OCI-LY3 (cell line): ENCODE measurements at regions not wholly inside any gene's neighbourhood (a gene's known extent, or its start where the extent isn't known, plus 50 kb on each side); places are given as distances from the start of the nearest gene placed in this dataset.

Experiments used
- H2AFZ ChIP-seq: fragments of 200-600, 300-600 bp; shearing (Covaris generic); 2 replicates; pipeline ENCODE4 v1.6.0; 2014; ENCODE audit warnings: antibody characterized with exemption, low read depth, low read length
- H3K27ac ChIP-seq: fragments of 200-600, 300-600 bp; sonication (generic); 2 replicates; pipeline ENCODE4 v1.5.1; 2014; ENCODE audit warnings: mild to moderate bottlenecking, low read length, moderate library complexity, mixed read lengths
- H3K27me3 ChIP-seq: fragments of 200-600, 300-600 bp; sonication (generic); 2 replicates; pipeline ENCODE4 v1.6.1; 2014; ENCODE audit warnings: low read depth, low read length, mixed read lengths
- H3K36me3 ChIP-seq: fragments of 200-600, 300-600 bp; sonication (generic); replicated peaks from 2 replicates; pipeline ENCODE3; 2014; ENCODE audit warnings: low read depth, low read length, mixed read lengths
- H3K4me1 ChIP-seq: fragments of 300-600, 200-600 bp; sonication (generic); 2 replicates; pipeline ENCODE4 v1.6.1; 2014; ENCODE audit warnings: low read length, mixed read lengths
- H3K4me2 ChIP-seq: fragments of 200-600, 300-600 bp; sonication (generic); 2 replicates; pipeline ENCODE4 v1.6.1; 2014; ENCODE audit warnings: low read length, mixed read lengths
- H3K4me3 ChIP-seq: fragments of 300-600, 200-600 bp; sonication (generic); 2 replicates; pipeline ENCODE4 v1.5.1; 2014; ENCODE audit warnings: antibody characterized with exemption, mild to moderate bottlenecking, low read length, moderate library complexity
- H3K79me2 ChIP-seq: fragments of 300-600, 200-600 bp; shearing (Covaris generic); 2 replicates; pipeline ENCODE4 v1.6.1; 2014; ENCODE audit warnings: mild to moderate bottlenecking, low read length, mixed read lengths
- H3K9ac ChIP-seq: fragments of 300-600, 200-600 bp; shearing (Covaris generic); 2 replicates; pipeline ENCODE4 v1.6.0; 2014; ENCODE audit warnings: mild to moderate bottlenecking, low read length, moderate library complexity
- H3K9me3 ChIP-seq: fragments of 200-600, 300-600 bp; shearing (Covaris generic); 2 replicates; pipeline ENCODE4 v1.6.1; 2014; ENCODE audit warnings: low read length, mixed read lengths; ENCODE audit not compliant: insufficient read depth
- H4K20me1 ChIP-seq: fragments of 200-600, 300-600 bp; sonication (generic); 2 replicates; pipeline ENCODE4 v1.6.1; 2016; ENCODE audit warnings: low read length, mixed read lengths; ENCODE audit not compliant: insufficient read depth
- CTCF ChIP-seq: fragments of 200-600, 300-600 bp; sonication (generic); IDR thresholded peaks from 2 replicates; pipeline ENCODE4 v1.5.1; 2014; ENCODE audit warnings: antibody characterized with exemption, low read length, low read depth
- EZH2phosphoT487 ChIP-seq: fragments of 200-600 bp; shearing (Covaris generic); IDR thresholded peaks from 2 replicates; pipeline ENCODE4 v1.6.1; 2018; ENCODE audit warnings: antibody characterized with exemption, mixed run types, low read depth

GRCh38 chr3:159887911-159888310, 100.7 kb upstream of the IL12A start:
- H3K27me3 ChIP-seq: no peaks in the 10 kb centered on the region
- no peak overlapping the region for H3K4me2 ChIP-seq
- no peak overlapping the region for H2AFZ ChIP-seq
- no peak overlapping the region for H3K4me3 ChIP-seq
- no peak overlapping the region for H3K27ac ChIP-seq
- no peaks in the 10 kb centered on the region for H3K36me3 ChIP-seq
- no peak overlapping the region for H3K9ac ChIP-seq
- H3K4me1 ChIP-seq: peaks cover 36% of the 10 kb centered on the region
- H3K9me3 ChIP-seq: no peaks in the 10 kb centered on the region
- no peak for TF ChIP-seq CTCF
- no peak for TF ChIP-seq EZH2phosphoT487
- H4K20me1 ChIP-seq: no peaks in the 10 kb centered on the region
- H3K79me2 ChIP-seq: no peaks in the 10 kb centered on the region

- H3K9ac ChIP-seq: no peak overlapping the region
- no peak overlapping the region for H3K27ac ChIP-seq
- H3K4me3 ChIP-seq: no peak overlapping the region
- TF ChIP-seq EZH2phosphoT487 (no peak), CTCF (no peak)
- no peaks in the 10 kb centered on the region for H3K4me1 ChIP-seq
- no peaks in the 10 kb centered on the region for H3K9me3 ChIP-seq
- H4K20me1 ChIP-seq: no peaks in the 10 kb centered on the region
- H2AFZ ChIP-seq: no peak overlapping the region
- no peak overlapping the region for H3K4me2 ChIP-seq
- H3K36me3 ChIP-seq: no peaks in the 10 kb centered on the region
- no peaks in the 10 kb centered on the region for H3K27me3 ChIP-seq
- no peaks in the 10 kb centered on the region for H3K79me2 ChIP-seq
Observed at GRCh38 chr3:159892171-159892795, 96.4 kb upstream of the IL12A start.

- Histone ChIP-seq H3K4me1 (no peaks in the 10 kb centered on the region), H3K27ac (no peak overlapping the region), H3K9ac (no peak overlapping the region), H3K36me3 (no peaks in the 10 kb centered on the region), H3K4me3 (no peak overlapping the region), H3K9me3 (no peaks in the 10 kb centered on the region), H2AFZ (no peak overlapping the region), H3K4me2 (no peak overlapping the region), H3K79me2 (no peaks in the 10 kb centered on the region), H4K20me1 (no peaks in the 10 kb centered on the region), H3K27me3 (no peaks in the 10 kb centered on the region)
- TF ChIP-seq EZH2phosphoT487 (no peak), CTCF (no peak)
Observed at GRCh38 chr3:159892801-159893200, 95.8 kb upstream of the IL12A start.

GRCh38 chr3:159894386-159894785, 94.2 kb upstream of the IL12A start:
- H3K27me3 ChIP-seq: no peaks in the 10 kb centered on the region
- no peak overlapping the region for H2AFZ ChIP-seq
- no peaks in the 10 kb centered on the region for H3K36me3 ChIP-seq
- no peak overlapping the region for H3K27ac ChIP-seq
- no peaks in the 10 kb centered on the region for H3K9me3 ChIP-seq
- H3K4me2 ChIP-seq: no peak overlapping the region
- no peaks in the 10 kb centered on the region for H4K20me1 ChIP-seq
- H3K4me3 ChIP-seq: no peak overlapping the region
- no peak overlapping the region for H3K9ac ChIP-seq
- TF ChIP-seq CTCF: no peak
- TF ChIP-seq EZH2phosphoT487: no peak
- peaks cover 5% of the 10 kb centered on the region for H3K4me1 ChIP-seq
- H3K79me2 ChIP-seq: no peaks in the 10 kb centered on the region
